ENCODE measurements at regions not wholly inside any gene's neighbourhood (a gene's known extent, or its start where the extent isn't known, plus 50 kb on each side); places are given as distances from the start of the nearest gene placed in this dataset.

GRCh38 chr16:9343276-9343675 is 251.8 kb downstream of the HAPSTR1 start:
- no peaks in the 10 kb centered on the region; the same call in 1 of the 2 replicates for H3K36me3 Mint-ChIP-seq
- H3K4me1 Mint-ChIP-seq: peaks cover 13% of the 10 kb centered on the region
- H3K27me3 Mint-ChIP-seq (ENCODE audit: low read depth): no peaks in the 10 kb centered on the region
- ATAC-seq (no peak), DNase-seq (ENCODE audit: low spot score) (no peak)
- no peaks in the 10 kb centered on the region for H3K9me3 Mint-ChIP-seq
- H3K4me3 Mint-ChIP-seq: no peak overlapping the region
- TF ChIP-seq RORB (CRISPR knock-in tag; IDR thresholded peaks at IDR 0.05) (no peak), SMAD3 (CRISPR knock-in tag; IDR thresholded peaks at IDR 0.05; ENCODE audit: borderline replicate concordance) (no peak), ETV6 (CRISPR knock-in tag; IDR thresholded peaks at IDR 0.05) (no peak), PREB (CRISPR knock-in tag; IDR thresholded peaks at IDR 0.05; ENCODE audit: borderline replicate concordance) (no peak), CDX4 (CRISPR knock-in tag; IDR thresholded peaks at IDR 0.05; ENCODE audit: borderline replicate concordance) (no peak), IRF2 (CRISPR knock-in tag; IDR thresholded peaks at IDR 0.05; ENCODE audit: borderline replicate concordance, low read depth) (no peak), ZNF138 (CRISPR knock-in tag; conservative IDR thresholded peaks at IDR 0.05) (no peak), ARID4B (CRISPR knock-in tag; IDR thresholded peaks at IDR 0.05; ENCODE audit: borderline replicate concordance) (no peak), STAT6 (CRISPR knock-in tag; conservative IDR thresholded peaks at IDR 0.05; ENCODE audit: low read depth) (no peak), FOXP4 (CRISPR knock-in tag; IDR thresholded peaks at IDR 0.05) (no peak), CBFB (CRISPR knock-in tag; IDR thresholded peaks at IDR 0.05; ENCODE audit: low read depth) (no peak), MXD4 (CRISPR knock-in tag; IDR thresholded peaks at IDR 0.05; ENCODE audit: borderline replicate concordance) (no peak), EMX1 (CRISPR knock-in tag; IDR thresholded peaks at IDR 0.05) (no peak), NFE2L1 (CRISPR knock-in tag; IDR thresholded peaks at IDR 0.05) (no peak), USF2 (CRISPR knock-in tag; IDR thresholded peaks at IDR 0.05) (no peak), ZNF671 (CRISPR knock-in tag; IDR thresholded peaks at IDR 0.05) (no peak), PRDM15 (CRISPR knock-in tag; IDR thresholded peaks at IDR 0.05) (no peak), OVOL2 (CRISPR knock-in tag; IDR thresholded peaks at IDR 0.05; ENCODE audit: borderline replicate concordance) (no peak), TEAD1 (CRISPR knock-in tag; IDR thresholded peaks at IDR 0.05) (no peak)
- POLR2A ChIA-PET: no interaction called here
- H3K27ac Mint-ChIP-seq: no peak overlapping the region
- CTCF ChIA-PET: interaction anchor here (0.7 kb wide), 1 partner anchor 88 kb away, joined by 3 read pairs; no protein-coding TSS in a partner anchor

Data from WTC11 (cell line).